ENCODE measurements at regions not wholly inside any gene's neighbourhood (a gene's known extent, or its start where the extent isn't known, plus 50 kb on each side); places are given as distances from the start of the nearest gene placed in this dataset.

GRCh38 chr14:29392287-29392686 lies 535.4 kb downstream of the PRKD1 start:
- TF ChIP-seq CTCF (IDR thresholded peaks at IDR 0.05; ENCODE audit: low read depth, low read length) (no peak), EZH2phosphoT487 (IDR thresholded peaks at IDR 0.05; ENCODE audit: low read depth) (no peak)

All from OCI-LY3 (cell line).